K562 (cell line): ENCODE measurements at regions not wholly inside any gene's neighbourhood (a gene's known extent, or its start where the extent isn't known, plus 50 kb on each side); places are given as distances from the start of the nearest gene placed in this dataset.

Experiments
- ATAC-seq: fragments of 200-7000 bp; cut with Tn5 transposase; 3 replicates; pipeline ENCODE4 v1.9.1; 2020; ENCODE audit warnings: moderate library complexity
- BruUV-seq: library from RNA; stranded (reverse); fragments of 400-500 nt; replicated peaks from 2 replicates; lab custom pipeline; 2021; lab: Mats Ljungman, UMichigan
- CTCF ChIA-PET: fragments of 300-600 bp; formaldehyde crosslinking; extraction: SDS; loops from one replicate; lab custom pipeline; 2021; ENCODE audit warnings: low intra/inter-chr PET ratio; lab: Yijun Ruan, JAX
- POLR2A ChIA-PET: fragments of 300-600, 350-650 bp; sonication (Branson Sonifier 250); formaldehyde crosslinking; extraction: SDS; loops from one replicate; lab custom pipeline; 2021; ENCODE audit warnings: antibody characterized with exemption, inconsistent platforms; lab: Yijun Ruan, JAX
- DNase-seq, 4 experiments: peaks; one replicate each; pipeline versions ENCODE4 v3.0.0 to v3.0.0-alpha.2; 2011 to 2018; ENCODE audit warnings: low spot score in 3 of 4, mixed read lengths in 3 of 4; ENCODE audit errors: extremely low read depth in 1 of 4
- FAIRE-seq: peaks from 2 replicates; lab custom pipeline; 2011; peaks lifted over from hg19 to GRCh38; lab: Jason Lieb, UNC
- H2AFZ ChIP-seq: 2 replicates; pipeline ENCODE4 v1.6.0; 2011; ENCODE audit warnings: low read depth, low read length, control low read depth, inconsistent platforms
- H3K27ac ChIP-seq: fragments of 200-600 bp; 3 replicates; pipeline ENCODE4 v1.8.0; 2011; ENCODE audit warnings: low read depth, mild to moderate bottlenecking, control low read depth, inconsistent platforms, low read length, moderate library complexity, mixed read lengths; ENCODE audit errors: extremely low read depth
- H3K27me3 ChIP-seq, 2 experiments: fragments of 300-600 bp in 1 of 2; 2 replicates in 1 of 2; 3 replicates in 1 of 2; pipeline versions ENCODE4 v1.6.0 to v1.8.0; 2011; ENCODE audit warnings: inconsistent platforms in 2 of 2, low read length in 2 of 2, mild to moderate bottlenecking in 1 of 2, mixed read lengths in 1 of 2, moderate library complexity in 1 of 2; ENCODE audit not compliant: control insufficient read depth in 2 of 2, insufficient read depth in 2 of 2
- H3K36me3 ChIP-seq: fragments of 300-600 bp; 3 replicates; pipeline ENCODE4 v1.8.0; 2011; ENCODE audit warnings: mild to moderate bottlenecking, low read length, inconsistent platforms; ENCODE audit not compliant: control insufficient read depth, insufficient read depth
- H3K4me1 ChIP-seq, 2 experiments: fragments of 200-600 bp in 1 of 2; replicated peaks in 1 of 2; 2 replicates in 1 of 2; 3 replicates in 1 of 2; pipeline versions ENCODE4 v1.5.1 to v1.8.0; 2011; ENCODE audit warnings: inconsistent platforms in 2 of 2, low read length in 2 of 2, mild to moderate bottlenecking in 1 of 2, mixed read lengths in 1 of 2, moderate library complexity in 1 of 2; ENCODE audit not compliant: control insufficient read depth in 2 of 2, insufficient read depth in 2 of 2
- H3K4me2 ChIP-seq: 2 replicates; pipeline ENCODE4 v1.6.1; 2011; ENCODE audit warnings: low read length, control low read depth, inconsistent platforms, mixed read lengths; ENCODE audit not compliant: insufficient read depth
- H3K4me3 ChIP-seq: fragments of 200-600 bp; sonication (generic), shearing (Covaris generic); 2 replicates; pipeline ENCODE4 v1.5.1; 2016; ENCODE audit warnings: control low read depth, inconsistent platforms
- H3K79me2 ChIP-seq: fragments of 200-600 bp; 3 replicates; pipeline ENCODE4 v1.8.0; 2011; ENCODE audit warnings: low read length, inconsistent platforms; ENCODE audit not compliant: control insufficient read depth, insufficient read depth
- H3K9ac ChIP-seq, 2 experiments: 2 replicates each; pipeline versions ENCODE4 v1.6.0 to v1.6.1; 2011; ENCODE audit warnings: low read depth in 2 of 2, low read length in 2 of 2, control low read depth in 1 of 2, inconsistent platforms in 1 of 2, mild to moderate bottlenecking in 1 of 2, mixed read lengths in 1 of 2; ENCODE audit not compliant: insufficient read depth in 1 of 2
- H3K9me1 ChIP-seq: one replicate; pipeline ENCODE4 v1.6.0; 2011; ENCODE audit warnings: inconsistent platforms, mild to moderate bottlenecking, low read length, moderate library complexity; ENCODE audit not compliant: control insufficient read depth, insufficient read depth
- H3K9me3 ChIP-seq: replicated peaks from 2 replicates; pipeline ENCODE4 v1.5.1; 2011; ENCODE audit warnings: low read depth, low read length, inconsistent platforms; ENCODE audit not compliant: control insufficient read depth, insufficient read depth
- H4K20me1 ChIP-seq: replicated peaks from 2 replicates; pipeline ENCODE4 v1.6.1; 2011; ENCODE audit warnings: low read length, inconsistent platforms, mixed read lengths; ENCODE audit not compliant: control insufficient read depth, insufficient read depth
- ATF7 ChIP-seq: fragments of 450-650 bp; IDR thresholded peaks from 2 replicates; pipeline ENCODE4 v1.7.1; 2014; ENCODE audit warnings: mild to moderate bottlenecking, moderate library complexity
- FOXP4 ChIP-seq: sonication (generic); formaldehyde crosslinking; IDR thresholded peaks from 2 replicates; pipeline ENCODE4 v1.8.0; 2022; ENCODE audit warnings: mild to moderate bottlenecking, missing genetic modification reagents, borderline replicate concordance
- PHB ChIP-seq: fragments of 250-450 bp; sonication (Bioruptor Pico); IDR thresholded peaks from 2 replicates; pipeline ENCODE4 v1.5.0; 2021
- RAD51 ChIP-seq: fragments of 450-650 bp; IDR thresholded peaks from 2 replicates; pipeline ENCODE4 v1.7.1; 2016; ENCODE audit warnings: low read depth, mild to moderate bottlenecking, borderline replicate concordance
- RNF219 ChIP-seq: fragments of 250-450 bp; sonication (Bioruptor Pico); IDR thresholded peaks from 2 replicates; pipeline ENCODE4 v1.5.0; 2022; ENCODE audit warnings: mild to moderate bottlenecking
- TARDBP ChIP-seq: fragments of 450-650 bp; IDR thresholded peaks from 2 replicates; pipeline ENCODE4 v1.6.1; 2016
- ZNF655 ChIP-seq: fragments of 250-450 bp; sonication (Bioruptor Pico); IDR thresholded peaks from 2 replicates; pipeline ENCODE4 v1.5.0; 2021
- in situ Hi-C: fragments of 300-500 bp; cut with MboI; formaldehyde crosslinking; loops from 4 replicates; pipeline ENCODE4 v1.15.0; 2018; ENCODE audit warnings: inconsistent platforms, mixed read lengths
- intact Hi-C: fragments of 100-400 bp; cut with micrococcal nuclease; formaldehyde crosslinking; loops from 2 replicates; pipeline ENCODE4 v1.14.2; 2022

- in situ Hi-C loops = no loop called here
- ChIA-PET CTCF (no interaction called here), POLR2A (no interaction called here)
- Histone ChIP-seq H3K36me3 (no peaks in the 10 kb centered on the region), H3K9ac (no peak overlapping the region), H3K9me3 (no peaks in the 10 kb centered on the region), H2AFZ (no peak overlapping the region), H4K20me1 (no peaks in the 10 kb centered on the region), H3K9me1 (no peaks in the 10 kb centered on the region), H3K27ac (no peak overlapping the region), H3K4me1 (peaks cover 0 to 5% of the 10 kb centered on the region in 2 experiments; a peak in 2 of 5 replicates), H3K79me2 (no peaks in the 10 kb centered on the region), H3K4me2 (no peak overlapping the region), H3K27me3 (peaks cover 0 to 2% of the 10 kb centered on the region in 2 experiments; a peak in 1 of 5 replicates), H3K4me3 (no peak overlapping the region)
- no peak for FAIRE-seq
- ATAC-seq = no peak
- intact Hi-C loops = loop anchor here (10.0 kb wide), 1 partner anchor 295 kb away; no protein-coding TSS in a partner anchor
- no peak for TF ChIP-seq RNF219 (CRISPR knock-in tag)
- TF ChIP-seq ZNF655 (CRISPR knock-in tag) = no peak
- no peak for TF ChIP-seq TARDBP
- no peak for TF ChIP-seq ATF7
- no peak for TF ChIP-seq FOXP4
- no peak for TF ChIP-seq RAD51
- TF ChIP-seq PHB (CRISPR knock-in tag) = no peak
- no peak for DNase-seq
- no TSS peak for BruUV-seq
Observed at GRCh38 chr10:114770009-114770408, 51.6 kb upstream of the FHIP2A start.
